GM23248 (cell line): ENCODE measurements at regions not wholly inside any gene's neighbourhood (a gene's known extent, or its start where the extent isn't known, plus 50 kb on each side); places are given as distances from the start of the nearest gene placed in this dataset.
"Not testable (repeated sequence)": the region's sequence is repeated elsewhere in the genome, so short reads cannot be mapped to it uniquely, and the experiment has no call there.

ENCODE experiments used
- EZH2 ChIP-seq: fragments of 200-600 bp; sonication (generic); IDR thresholded peaks from 2 replicates; pipeline ENCODE4 v1.6.1; 2018; ENCODE audit warnings: antibody characterized with exemption, mild to moderate bottlenecking; ENCODE audit not compliant: insufficient read depth, poor library complexity, severe bottlenecking
- EZH2phosphoT487 ChIP-seq: fragments of 200-600 bp; sonication (generic); IDR thresholded peaks from 2 replicates; pipeline ENCODE4 v1.6.1; 2018; ENCODE audit warnings: antibody characterized with exemption, moderate library complexity, mild to moderate bottlenecking, low read depth; ENCODE audit not compliant: insufficient read depth

DNA sequence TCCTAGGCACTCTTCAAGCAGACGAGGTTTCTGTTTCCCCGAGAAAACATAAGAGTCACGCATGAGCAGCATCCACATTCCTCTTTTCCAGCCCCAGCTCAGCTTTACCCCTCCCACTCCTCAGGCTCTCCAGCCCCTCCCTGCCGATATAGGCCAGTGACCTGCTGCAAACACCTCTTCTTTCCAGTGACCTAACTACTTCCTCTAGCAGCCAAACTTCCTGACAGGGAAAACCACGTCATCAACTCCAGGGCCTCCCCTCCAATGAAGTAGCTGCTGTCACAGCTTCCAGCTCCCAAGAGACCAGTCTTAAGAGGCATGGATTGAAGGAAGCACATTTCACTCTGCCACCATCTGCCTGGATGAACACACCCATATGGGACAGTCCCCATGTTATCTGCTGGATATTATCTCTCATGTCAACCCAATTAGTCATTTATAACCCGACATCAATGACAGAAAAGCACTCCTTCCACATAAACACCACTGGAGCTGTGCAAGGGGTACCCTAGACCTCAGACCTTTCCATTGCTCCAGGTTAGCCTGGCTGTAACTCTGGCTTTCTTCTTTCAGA lies 878.3 kb downstream of the TUBA3C start:
- not testable (repeated sequence) for TF ChIP-seq EZH2, EZH2phosphoT487
